ENCODE measurements at regions not wholly inside any gene's neighbourhood (a gene's known extent, or its start where the extent isn't known, plus 50 kb on each side); places are given as distances from the start of the nearest gene placed in this dataset.

GRCh38 chr14:98961191-98961590 lies 310.8 kb downstream of the BCL11B start:
- Histone ChIP-seq H3K9me3 (ENCODE audit: control insufficient read depth in 2 of 2, insufficient read depth in 1 of 2, low read length in 1 of 2) (no peaks in the 10 kb centered on the region), H3K27ac (ENCODE audit: low read depth in 1 of 2, low read length in 1 of 2) (no peak overlapping the region), H3K36me3 (ENCODE audit: control insufficient read depth in 2 of 2, insufficient read depth in 2 of 2, low read length in 1 of 2) (no peaks in the 10 kb centered on the region), H3K4me1 (ENCODE audit: control insufficient read depth in 2 of 2, insufficient read depth in 2 of 2, low read length in 2 of 2) (peaks cover 25 to 49% of the 10 kb centered on the region in 2 donors), H3K4me3 (ENCODE audit: low read length in 2 of 2) (no peak overlapping the region), H3K27me3 (ENCODE audit: control insufficient read depth in 2 of 2, insufficient read depth in 1 of 2, low read length in 1 of 2) (no peaks in the 10 kb centered on the region)
- no peak for DNase-seq (ENCODE audit: low read depth in 6 of 9, low spot score in 9 of 9)
- 98% methylated on average over 4 of the region's 4 CpGs for WGBS

- Histone ChIP-seq H3K36me3 (ENCODE audit: control insufficient read depth in 2 of 2, insufficient read depth in 2 of 2, low read length in 1 of 2) (no peaks in the 10 kb centered on the region), H3K9me3 (ENCODE audit: control insufficient read depth in 2 of 2, insufficient read depth in 1 of 2, low read length in 1 of 2) (no peaks in the 10 kb centered on the region), H3K27me3 (ENCODE audit: control insufficient read depth in 2 of 2, insufficient read depth in 1 of 2, low read length in 1 of 2) (no peaks in the 10 kb centered on the region), H3K4me3 (ENCODE audit: low read length in 2 of 2) (no peak overlapping the region), H3K27ac (ENCODE audit: low read depth in 1 of 2, low read length in 1 of 2) (no peak overlapping the region), H3K4me1 (ENCODE audit: control insufficient read depth in 2 of 2, insufficient read depth in 2 of 2, low read length in 2 of 2) (peaks cover 25 to 49% of the 10 kb centered on the region in 2 donors)
- WGBS: 92% methylated on average over 12 of the region's 12 CpGs
- no peak for DNase-seq (ENCODE audit: low read depth in 6 of 9, low spot score in 9 of 9)
Observed at GRCh38 chr14:98962118-98962517, 309.9 kb downstream of the BCL11B start.

- Histone ChIP-seq H3K4me1 (ENCODE audit: control insufficient read depth in 2 of 2, insufficient read depth in 2 of 2, low read length in 2 of 2) (peaks cover 25 to 49% of the 10 kb centered on the region in 2 donors), H3K36me3 (ENCODE audit: control insufficient read depth in 2 of 2, insufficient read depth in 2 of 2, low read length in 1 of 2) (no peaks in the 10 kb centered on the region), H3K9me3 (ENCODE audit: control insufficient read depth in 2 of 2, insufficient read depth in 1 of 2, low read length in 1 of 2) (no peaks in the 10 kb centered on the region), H3K4me3 (ENCODE audit: low read length in 2 of 2) (no peak overlapping the region), H3K27ac (ENCODE audit: low read depth in 1 of 2, low read length in 1 of 2) (no peak overlapping the region), H3K27me3 (ENCODE audit: control insufficient read depth in 2 of 2, insufficient read depth in 1 of 2, low read length in 1 of 2) (no peaks in the 10 kb centered on the region)
- no peak for DNase-seq (ENCODE audit: low read depth in 6 of 9, low spot score in 9 of 9)
- 94% methylated on average over 2 of the region's 2 CpGs for WGBS
Observed at GRCh38 chr14:98963610-98964009, 308.4 kb downstream of the BCL11B start.

GRCh38 chr14:98964171-98964570 lies 307.8 kb downstream of the BCL11B start:
- Histone ChIP-seq H3K36me3 (ENCODE audit: control insufficient read depth in 2 of 2, insufficient read depth in 2 of 2, low read length in 1 of 2) (no peaks in the 10 kb centered on the region), H3K27me3 (ENCODE audit: control insufficient read depth in 2 of 2, insufficient read depth in 1 of 2, low read length in 1 of 2) (no peaks in the 10 kb centered on the region), H3K4me1 (ENCODE audit: control insufficient read depth in 2 of 2, insufficient read depth in 2 of 2, low read length in 2 of 2) (peaks cover 25 to 49% of the 10 kb centered on the region in 2 donors), H3K27ac (ENCODE audit: low read depth in 1 of 2, low read length in 1 of 2) (no peak overlapping the region), H3K9me3 (ENCODE audit: control insufficient read depth in 2 of 2, insufficient read depth in 1 of 2, low read length in 1 of 2) (no peaks in the 10 kb centered on the region), H3K4me3 (ENCODE audit: low read length in 2 of 2) (no peak overlapping the region)
- peak in 2 of 9 donors; percentile 35 to 48 for DNase-seq (ENCODE audit: low read depth in 6 of 9, low spot score in 9 of 9)
- 49% methylated on average over 7 of the region's 7 CpGs for WGBS

- Histone ChIP-seq H3K9me3 (ENCODE audit: control insufficient read depth in 2 of 2, insufficient read depth in 1 of 2, low read length in 1 of 2) (no peaks in the 10 kb centered on the region), H3K27ac (ENCODE audit: low read depth in 1 of 2, low read length in 1 of 2) (no peak overlapping the region), H3K36me3 (ENCODE audit: control insufficient read depth in 2 of 2, insufficient read depth in 2 of 2, low read length in 1 of 2) (no peaks in the 10 kb centered on the region), H3K4me1 (ENCODE audit: control insufficient read depth in 2 of 2, insufficient read depth in 2 of 2, low read length in 2 of 2) (peaks cover 25 to 41% of the 10 kb centered on the region in 2 donors), H3K27me3 (ENCODE audit: control insufficient read depth in 2 of 2, insufficient read depth in 1 of 2, low read length in 1 of 2) (no peaks in the 10 kb centered on the region), H3K4me3 (ENCODE audit: low read length in 2 of 2) (no peak overlapping the region)
- DNase-seq (ENCODE audit: low read depth in 6 of 9, low spot score in 9 of 9): peak in 3 of 9 donors; percentile 38 to 68 (median 47)
- WGBS: 47% methylated on average over 5 of the region's 5 CpGs
Observed at GRCh38 chr14:98965076-98965475, 306.9 kb downstream of the BCL11B start.

- no peak overlapping the region for H3K27ac ChIP-seq (ENCODE audit: low read depth in 1 of 2, low read length in 1 of 2)
- H3K9me3 ChIP-seq (ENCODE audit: control insufficient read depth in 2 of 2, insufficient read depth in 1 of 2, low read length in 1 of 2): no peaks in the 10 kb centered on the region
- H3K36me3 ChIP-seq (ENCODE audit: control insufficient read depth in 2 of 2, insufficient read depth in 2 of 2, low read length in 1 of 2): no peaks in the 10 kb centered on the region
- H3K4me3 ChIP-seq (ENCODE audit: low read length in 2 of 2): no peak overlapping the region
- WGBS: 97% methylated on average over 3 of the region's 3 CpGs
- peaks cover 22 to 31% of the 10 kb centered on the region in 2 donors for H3K4me1 ChIP-seq (ENCODE audit: control insufficient read depth in 2 of 2, insufficient read depth in 2 of 2, low read length in 2 of 2)
- DNase-seq (ENCODE audit: low read depth in 6 of 9, low spot score in 9 of 9): no peak
- no peaks in the 10 kb centered on the region for H3K27me3 ChIP-seq (ENCODE audit: control insufficient read depth in 2 of 2, insufficient read depth in 1 of 2, low read length in 1 of 2)
Observed at GRCh38 chr14:98966016-98966415, 306.0 kb downstream of the BCL11B start.

- DNase-seq (ENCODE audit: low read depth in 6 of 9, low spot score in 9 of 9): no peak
- H3K27ac ChIP-seq (ENCODE audit: low read depth in 1 of 2, low read length in 1 of 2): no peak overlapping the region
- H3K36me3 ChIP-seq (ENCODE audit: control insufficient read depth in 2 of 2, insufficient read depth in 2 of 2, low read length in 1 of 2): no peaks in the 10 kb centered on the region
- no peaks in the 10 kb centered on the region for H3K27me3 ChIP-seq (ENCODE audit: control insufficient read depth in 2 of 2, insufficient read depth in 1 of 2, low read length in 1 of 2)
- H3K4me1 ChIP-seq (ENCODE audit: control insufficient read depth in 2 of 2, insufficient read depth in 2 of 2, low read length in 2 of 2): peaks cover 22 to 27% of the 10 kb centered on the region in 2 donors
- H3K9me3 ChIP-seq (ENCODE audit: control insufficient read depth in 2 of 2, insufficient read depth in 1 of 2, low read length in 1 of 2): no peaks in the 10 kb centered on the region
- H3K4me3 ChIP-seq (ENCODE audit: low read length in 2 of 2): no peak overlapping the region
- 79% methylated on average over 6 of the region's 6 CpGs for WGBS
Observed at GRCh38 chr14:98966475-98967162, 305.4 kb downstream of the BCL11B start.

- no peaks in the 10 kb centered on the region for H3K36me3 ChIP-seq (ENCODE audit: control insufficient read depth in 2 of 2, insufficient read depth in 2 of 2, low read length in 1 of 2)
- no peak for DNase-seq (ENCODE audit: low read depth in 6 of 9, low spot score in 9 of 9)
- no peaks in the 10 kb centered on the region for H3K27me3 ChIP-seq (ENCODE audit: control insufficient read depth in 2 of 2, insufficient read depth in 1 of 2, low read length in 1 of 2)
- no peaks in the 10 kb centered on the region for H3K4me1 ChIP-seq (ENCODE audit: control insufficient read depth in 2 of 2, insufficient read depth in 2 of 2, low read length in 2 of 2)
- H3K27ac ChIP-seq (ENCODE audit: low read depth in 1 of 2, low read length in 1 of 2): no peak overlapping the region
- no peaks in the 10 kb centered on the region for H3K9me3 ChIP-seq (ENCODE audit: control insufficient read depth in 2 of 2, insufficient read depth in 1 of 2, low read length in 1 of 2)
- 98% methylated on average over 1 of the region's 1 CpG for WGBS
- no peak overlapping the region for H3K4me3 ChIP-seq (ENCODE audit: low read length in 2 of 2)
Observed at GRCh38 chr14:98974113-98974512, 297.9 kb downstream of the BCL11B start.

- Histone ChIP-seq H3K4me1 (ENCODE audit: control insufficient read depth in 2 of 2, insufficient read depth in 2 of 2, low read length in 2 of 2) (no peaks in the 10 kb centered on the region), H3K27ac (ENCODE audit: low read depth in 1 of 2, low read length in 1 of 2) (no peak overlapping the region), H3K36me3 (ENCODE audit: control insufficient read depth in 2 of 2, insufficient read depth in 2 of 2, low read length in 1 of 2) (no peaks in the 10 kb centered on the region), H3K27me3 (ENCODE audit: control insufficient read depth in 2 of 2, insufficient read depth in 1 of 2, low read length in 1 of 2) (no peaks in the 10 kb centered on the region), H3K4me3 (ENCODE audit: low read length in 2 of 2) (no peak overlapping the region), H3K9me3 (ENCODE audit: control insufficient read depth in 2 of 2, insufficient read depth in 1 of 2, low read length in 1 of 2) (no peaks in the 10 kb centered on the region)
- 93% methylated on average over 3 of the region's 3 CpGs for WGBS
- DNase-seq (ENCODE audit: low read depth in 6 of 9, low spot score in 9 of 9): no peak
Observed at GRCh38 chr14:98976271-98976670, 295.7 kb downstream of the BCL11B start.
